A204.1 (cell line): ENCODE measurements at regions not wholly inside any gene's neighbourhood (a gene's known extent, or its start where the extent isn't known, plus 50 kb on each side); places are given as distances from the start of the nearest gene placed in this dataset.

Experiments used
- FAIRE-seq: peaks from 2 replicates; lab custom pipeline; 2012; peaks lifted over from hg19 to GRCh38; lab: Jason Lieb, UNC

- no peak for FAIRE-seq
Observed at GRCh38 chr4:4735870-4736269, 123.6 kb upstream of the MSX1 start.

GRCh38 chr4:4735136-4735750 is 124.2 kb upstream of the MSX1 start:
- no peak for FAIRE-seq

DNA sequence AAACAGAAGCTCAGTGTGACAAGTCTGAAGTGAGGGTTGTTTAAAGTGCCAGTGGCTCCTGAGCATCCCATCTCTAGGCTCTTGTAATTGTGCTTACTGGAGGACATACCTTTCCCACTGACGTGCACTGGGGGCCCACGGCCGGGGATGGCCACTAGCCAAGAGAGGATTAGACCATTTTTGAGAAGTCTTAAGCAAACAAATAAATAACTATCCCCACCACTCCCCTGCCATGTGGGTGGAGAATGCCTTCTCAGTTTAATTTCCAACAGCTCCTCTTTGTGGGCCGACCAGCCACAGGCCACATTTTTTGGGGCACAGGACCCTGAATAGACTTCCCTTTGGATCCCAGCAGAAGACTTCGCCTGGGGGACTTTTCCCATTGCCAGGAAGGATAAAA is 125.0 kb upstream of the MSX1 start:
- no peak for FAIRE-seq

- FAIRE-seq, result no peak
Observed at GRCh38 chr4:4733663-4734062, 125.8 kb upstream of the MSX1 start.

DNA sequence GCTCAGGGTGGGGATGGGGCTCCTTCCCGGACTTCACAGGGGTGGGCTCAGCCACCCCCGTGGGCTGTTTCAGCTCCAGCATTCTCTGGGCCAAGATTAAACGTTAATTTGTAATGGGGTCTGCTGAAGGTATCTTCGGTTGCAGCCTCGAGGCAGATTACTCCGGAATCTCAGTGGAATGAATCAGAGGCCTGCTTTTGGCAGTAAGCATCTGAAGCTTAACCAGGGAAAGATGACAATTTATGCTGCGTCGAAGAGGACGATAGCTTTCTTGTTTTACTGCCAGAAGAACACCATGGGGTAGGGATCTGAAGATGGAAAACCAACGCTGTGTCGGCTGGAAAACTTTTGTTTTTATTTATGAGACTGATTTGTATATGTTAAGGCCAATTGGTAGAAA is 129.2 kb upstream of the MSX1 start:
- no peak for FAIRE-seq

DNA sequence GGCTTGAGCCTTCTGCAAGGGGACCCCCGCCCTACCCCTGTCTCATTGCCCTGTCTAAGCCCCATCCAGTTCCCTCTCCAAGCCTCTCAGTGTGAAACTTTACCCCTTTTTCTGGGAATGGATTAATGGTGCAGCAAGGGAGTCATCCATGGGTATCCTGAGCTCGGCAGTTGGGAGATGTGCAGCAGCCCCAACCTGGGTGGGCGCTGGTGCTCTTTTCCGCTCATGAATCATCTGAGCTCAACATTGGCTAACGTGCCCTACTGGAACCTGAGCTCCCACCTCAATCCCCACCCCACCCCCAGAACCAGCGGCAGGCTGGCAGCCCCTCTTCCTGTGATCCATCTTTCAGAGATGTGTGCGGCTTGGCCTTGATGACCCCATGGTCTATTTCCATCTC is 130.3 kb upstream of the MSX1 start:
- no peak for FAIRE-seq

DNA sequence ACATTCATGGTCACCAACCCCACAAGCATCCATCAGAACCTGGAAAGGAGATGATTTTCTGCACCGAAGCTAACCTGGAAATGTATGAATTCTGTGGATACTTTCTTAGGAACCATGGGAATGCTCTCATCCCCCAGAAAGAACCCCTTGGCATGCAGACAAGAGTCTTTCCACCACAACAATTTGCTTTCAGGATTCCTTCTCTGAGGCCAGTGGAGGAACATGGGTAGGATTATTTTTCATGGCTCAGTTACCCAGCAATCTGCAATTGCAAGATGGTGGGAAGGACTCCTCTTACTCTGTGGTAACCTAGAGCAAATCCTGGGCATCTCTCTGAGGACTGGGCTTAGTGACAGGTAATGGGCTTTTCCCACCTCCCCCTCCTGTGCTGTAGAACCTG is 131.9 kb upstream of the MSX1 start:
- FAIRE-seq, result no peak

DNA sequence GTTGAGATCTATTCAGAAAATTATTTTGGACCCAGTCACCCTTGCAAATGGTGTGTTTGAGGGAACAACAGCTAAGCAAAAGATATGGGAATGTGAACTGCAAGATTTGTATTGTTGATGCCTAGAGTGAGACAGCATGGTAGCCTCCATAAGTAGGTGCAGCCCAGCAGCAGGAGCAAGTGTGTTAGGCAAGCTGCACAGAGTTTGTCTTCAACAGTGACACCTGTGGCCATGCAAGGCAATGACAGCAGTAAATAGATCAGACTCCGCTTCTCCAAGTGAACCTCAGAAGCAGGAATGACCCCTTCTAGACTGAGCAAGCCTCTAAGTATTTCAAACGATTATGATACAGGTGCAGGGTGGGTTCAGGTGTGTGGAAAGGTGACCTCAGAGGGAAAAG is 133.4 kb upstream of the MSX1 start:
- FAIRE-seq, result no peak

- FAIRE-seq, result no peak
Observed at GRCh38 chr4:4724321-4724720, 135.1 kb upstream of the MSX1 start.

- FAIRE-seq, result no peak
Observed at GRCh38 chr4:4721636-4722035, 137.8 kb upstream of the MSX1 start.

- FAIRE-seq, result no peak
Observed at GRCh38 chr4:4720646-4721045, 138.8 kb upstream of the MSX1 start.

- FAIRE-seq, result no peak
Observed at GRCh38 chr4:4719436-4719835, 140.0 kb upstream of the MSX1 start.

GRCh38 chr4:4717692-4718091 is 141.8 kb upstream of the MSX1 start:
- FAIRE-seq, result no peak

DNA sequence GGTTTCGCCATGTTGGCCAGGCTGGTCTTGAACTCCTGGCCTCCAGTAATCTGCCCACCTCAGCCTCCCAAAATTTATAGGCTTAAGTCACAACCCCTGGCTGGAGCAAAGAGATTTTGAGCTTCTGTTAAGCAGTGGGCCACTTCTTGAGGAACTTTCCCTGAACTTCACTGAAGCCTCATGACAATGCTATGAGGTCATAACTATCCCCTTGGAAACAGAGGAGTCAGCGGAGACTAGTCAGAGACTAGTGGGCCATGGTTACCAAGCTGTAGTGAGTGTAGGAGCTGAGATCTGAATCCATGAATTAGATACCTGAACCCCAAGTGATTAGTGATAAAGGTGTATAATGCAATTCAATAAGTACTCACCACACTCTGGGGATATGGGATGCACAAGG is 145.1 kb upstream of the MSX1 start:
- no peak for FAIRE-seq

- no peak for FAIRE-seq
Observed at GRCh38 chr4:4712800-4713528, 146.5 kb upstream of the MSX1 start.

DNA sequence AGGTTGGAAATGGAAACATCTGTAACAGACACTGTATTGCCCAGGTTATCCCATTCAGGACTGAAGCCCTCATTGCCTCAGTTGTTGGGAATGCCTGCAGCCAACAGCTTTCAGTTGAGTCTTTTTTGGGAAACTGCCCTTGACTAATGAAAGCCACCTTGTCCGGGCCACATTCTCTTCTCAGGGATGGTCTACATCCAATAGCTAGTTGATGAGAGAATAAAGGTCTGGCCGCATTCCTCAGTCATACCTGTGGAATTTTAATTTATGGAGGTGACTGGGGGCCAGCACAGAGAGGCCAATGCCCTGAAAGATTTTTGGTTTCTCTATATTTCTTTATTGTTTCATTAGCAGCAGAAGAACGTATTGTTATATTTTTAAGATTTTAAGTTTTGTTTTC is 147.6 kb upstream of the MSX1 start:
- FAIRE-seq, result no peak

- no peak for FAIRE-seq
Observed at GRCh38 chr4:4709736-4710135, 149.7 kb upstream of the MSX1 start.

DNA sequence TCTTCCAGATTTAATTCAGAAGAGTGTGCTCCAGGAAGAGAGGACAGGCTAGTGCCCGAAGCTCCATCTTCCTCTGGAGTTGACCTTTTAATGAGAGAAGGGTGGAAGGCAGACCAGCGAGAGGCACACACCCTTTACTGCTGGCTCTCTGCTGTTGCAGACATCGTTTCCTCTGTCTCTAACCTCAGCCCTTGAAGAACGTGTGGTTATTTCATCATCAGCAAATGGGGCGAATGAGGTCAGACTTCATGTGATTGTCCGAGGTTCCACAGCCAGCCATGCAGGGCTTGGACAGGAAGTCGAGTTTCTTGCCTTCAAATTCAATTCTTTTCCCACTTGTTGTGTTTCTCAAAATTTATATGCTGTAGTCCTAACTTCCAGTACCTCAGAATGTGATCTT is 155.2 kb upstream of the MSX1 start:
- FAIRE-seq, result no peak

DNA sequence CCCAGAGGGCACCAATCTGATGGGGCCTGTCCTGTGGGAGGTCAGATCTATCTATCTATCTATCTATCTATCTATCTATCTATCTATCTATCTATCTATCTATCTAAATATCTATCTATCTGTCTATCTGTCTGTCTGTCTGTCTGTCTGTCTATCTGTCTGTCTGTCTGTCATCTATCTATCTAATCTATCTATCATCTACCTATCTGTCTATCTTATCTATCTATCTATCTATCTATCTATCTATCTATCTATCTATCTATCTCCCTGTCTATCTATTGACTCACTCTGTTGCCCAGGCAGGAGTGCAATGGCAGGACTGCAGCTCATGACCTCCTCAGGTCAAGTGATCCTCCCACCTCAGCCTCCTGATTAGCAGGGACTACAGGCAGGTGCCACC is 155.7 kb upstream of the STX18 start:
- FAIRE-seq, result no peak

DNA sequence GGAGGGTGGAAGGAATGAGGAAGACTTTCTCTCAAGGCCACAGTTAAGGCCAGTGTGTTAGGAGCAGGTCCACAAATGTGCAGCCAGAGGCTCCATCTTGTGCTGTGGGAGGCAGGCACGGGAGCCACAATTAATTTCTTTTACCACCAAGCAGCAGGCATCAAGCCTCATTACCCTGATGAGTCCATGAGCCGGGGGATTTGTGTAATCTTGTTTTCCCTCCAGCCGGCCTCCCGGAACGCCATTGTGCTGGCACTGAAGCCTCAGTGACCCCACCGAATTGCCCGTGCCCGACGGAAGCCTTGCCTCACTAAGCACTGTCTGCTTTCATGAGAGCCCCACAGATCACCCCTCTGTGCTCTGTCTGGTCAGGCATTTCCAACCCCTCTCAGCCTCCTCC is 154.7 kb upstream of the STX18 start:
- no peak for FAIRE-seq

DNA sequence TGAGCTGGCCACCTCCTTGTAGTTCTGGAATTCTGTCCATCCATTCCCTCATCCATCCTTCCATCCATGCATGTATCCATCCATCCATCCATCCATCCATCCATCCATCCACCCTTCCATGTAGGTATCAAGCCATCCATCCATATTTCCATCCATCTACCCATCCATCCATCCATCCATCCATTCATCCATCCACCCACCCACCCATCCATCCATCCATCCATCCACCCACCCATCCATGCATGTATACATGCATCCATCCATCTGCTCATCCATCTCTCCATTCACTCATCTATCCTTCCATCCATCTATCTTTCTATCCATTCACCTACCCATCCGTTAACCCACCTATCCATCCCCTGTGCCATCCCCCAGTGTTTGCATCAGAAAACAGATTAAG is 153.6 kb upstream of the STX18 start:
- no peak for FAIRE-seq

- no peak for FAIRE-seq
Observed at GRCh38 chr4:4694827-4695226, 153.0 kb upstream of the STX18 start.

DNA sequence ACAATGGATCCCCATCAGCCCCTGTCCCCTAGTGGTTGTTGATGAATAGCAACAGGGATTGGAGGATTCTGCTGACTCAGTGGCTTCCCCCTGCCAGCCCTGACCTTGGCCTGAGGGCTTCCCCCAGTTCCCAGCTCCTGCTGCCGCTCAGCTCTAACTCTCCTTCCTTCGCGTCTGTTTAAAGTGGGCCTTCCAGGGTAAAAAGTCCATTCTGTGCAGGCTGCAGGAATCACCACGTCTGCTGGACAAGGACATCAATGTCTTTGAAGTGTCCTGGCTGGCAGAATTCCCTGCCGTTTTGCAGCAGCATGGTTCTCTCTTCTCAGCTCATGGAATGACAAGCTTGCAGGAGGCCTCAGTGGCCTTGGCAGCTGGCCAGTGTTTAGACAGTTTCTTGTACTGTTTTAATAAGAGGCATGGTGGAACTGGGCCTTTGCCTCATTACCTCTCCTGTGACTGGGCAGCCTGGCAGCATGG is 152.5 kb upstream of the STX18 start:
- FAIRE-seq, result no peak

DNA sequence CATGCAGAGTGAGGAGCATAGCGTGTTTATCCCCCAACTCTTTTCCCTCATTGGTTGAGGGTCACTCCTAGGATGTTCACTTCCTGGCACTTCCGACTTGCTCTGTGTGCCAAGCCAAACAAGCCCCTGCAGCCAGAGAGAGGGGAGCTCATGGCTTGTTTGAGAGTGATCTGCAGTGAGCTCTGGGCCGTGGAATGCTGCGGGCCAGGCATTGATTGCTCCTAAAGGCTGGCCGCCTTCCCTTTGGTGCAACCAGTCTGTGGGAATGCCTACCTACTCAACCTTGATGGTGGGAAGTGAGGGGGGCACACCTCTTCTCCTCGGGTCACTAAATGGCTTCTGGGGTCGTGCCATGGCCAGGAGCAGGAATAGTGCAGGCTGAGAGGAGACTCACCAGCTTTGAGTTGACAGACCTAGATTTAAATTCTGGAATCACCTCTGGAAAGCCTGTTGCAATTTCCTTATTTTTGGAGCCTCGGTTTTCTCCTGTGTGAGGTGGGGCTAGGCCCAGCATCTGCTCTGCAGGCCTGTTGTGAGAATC is 152.0 kb upstream of the STX18 start:
- FAIRE-seq, result no peak
